ENCODE measurements at regions not wholly inside any gene's neighbourhood (a gene's known extent, or its start where the extent isn't known, plus 50 kb on each side); places are given as distances from the start of the nearest gene placed in this dataset.
A peak's percentile ranks its signal among the peaks of the same experiment; 100 is the strongest.

DNA sequence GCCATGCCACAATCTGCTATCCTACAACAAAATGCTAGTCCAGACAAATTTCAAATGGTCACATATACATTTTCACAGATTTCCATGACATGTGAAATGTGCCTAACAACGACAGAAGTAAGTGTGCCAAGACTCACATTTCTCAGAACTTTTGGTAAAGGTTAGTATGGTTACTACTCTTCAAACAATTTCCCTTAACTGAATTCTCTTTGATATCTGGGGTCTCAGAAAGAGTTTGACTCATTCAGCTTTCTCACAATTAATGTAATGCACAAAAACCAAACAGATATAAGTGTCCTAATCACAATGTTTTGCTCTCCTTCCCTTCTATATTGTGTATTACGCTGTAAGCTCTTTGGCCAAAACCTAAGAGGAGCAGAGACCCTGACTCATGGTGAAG lies 122.4 kb upstream of the LEF1 start:
- H3K4me3 ChIP-seq (ENCODE audit: low read depth, low read length): no peak overlapping the region
- DNase-seq (ENCODE audit: low read depth): no peak
- TF ChIP-seq, protein P1, sequence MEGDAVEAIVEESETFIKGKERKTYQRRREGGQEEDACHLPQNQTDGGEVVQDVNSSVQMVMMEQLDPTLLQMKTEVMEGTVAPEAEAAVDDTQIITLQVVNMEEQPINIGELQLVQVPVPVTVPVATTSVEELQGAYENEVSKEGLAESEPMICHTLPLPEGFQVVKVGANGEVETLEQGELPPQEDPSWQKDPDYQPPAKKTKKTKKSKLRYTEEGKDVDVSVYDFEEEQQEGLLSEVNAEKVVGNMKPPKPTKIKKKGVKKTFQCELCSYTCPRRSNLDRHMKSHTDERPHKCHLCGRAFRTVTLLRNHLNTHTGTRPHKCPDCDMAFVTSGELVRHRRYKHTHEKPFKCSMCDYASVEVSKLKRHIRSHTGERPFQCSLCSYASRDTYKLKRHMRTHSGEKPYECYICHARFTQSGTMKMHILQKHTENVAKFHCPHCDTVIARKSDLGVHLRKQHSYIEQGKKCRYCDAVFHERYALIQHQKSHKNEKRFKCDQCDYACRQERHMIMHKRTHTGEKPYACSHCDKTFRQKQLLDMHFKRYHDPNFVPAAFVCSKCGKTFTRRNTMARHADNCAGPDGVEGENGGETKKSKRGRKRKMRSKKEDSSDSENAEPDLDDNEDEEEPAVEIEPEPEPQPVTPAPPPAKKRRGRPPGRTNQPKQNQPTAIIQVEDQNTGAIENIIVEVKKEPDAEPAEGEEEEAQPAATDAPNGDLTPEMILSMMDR (conservative IDR thresholded peaks at IDR 0.05; ENCODE audit: low read depth, low read length): no peak

DNA sequence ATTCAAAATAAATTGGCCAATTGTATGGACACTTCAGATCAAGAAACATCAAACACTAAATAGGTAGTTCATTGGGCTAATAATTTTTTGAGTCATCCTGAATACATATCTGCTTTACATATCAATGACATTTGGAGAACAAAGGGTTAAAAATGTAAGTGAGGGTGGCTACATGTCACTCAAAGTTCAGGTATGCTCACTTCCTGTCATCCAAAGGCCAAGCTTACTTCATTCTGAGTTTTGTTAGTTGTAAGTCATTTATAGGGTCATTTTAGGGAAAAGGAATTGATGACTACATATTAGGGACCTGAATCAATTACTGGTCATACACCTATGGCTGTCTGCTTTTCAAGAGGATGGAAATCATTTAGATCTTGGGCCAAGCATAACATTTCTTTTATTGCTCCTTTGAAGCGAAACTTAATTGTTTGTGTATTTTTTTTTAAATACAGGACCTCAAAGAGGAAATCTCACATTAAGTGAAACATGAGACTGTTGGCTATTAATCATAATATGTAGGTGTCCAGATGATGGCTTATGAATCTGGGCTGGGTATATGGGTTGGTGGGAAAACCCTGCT lies 119.2 kb upstream of the LEF1 start:
- no peak overlapping the region for H3K4me3 ChIP-seq (ENCODE audit: low read depth, low read length)
- TF ChIP-seq, protein P1 (conservative IDR thresholded peaks at IDR 0.05; ENCODE audit: low read depth, low read length): no peak
- no peak for DNase-seq (ENCODE audit: low read depth)

DNA sequence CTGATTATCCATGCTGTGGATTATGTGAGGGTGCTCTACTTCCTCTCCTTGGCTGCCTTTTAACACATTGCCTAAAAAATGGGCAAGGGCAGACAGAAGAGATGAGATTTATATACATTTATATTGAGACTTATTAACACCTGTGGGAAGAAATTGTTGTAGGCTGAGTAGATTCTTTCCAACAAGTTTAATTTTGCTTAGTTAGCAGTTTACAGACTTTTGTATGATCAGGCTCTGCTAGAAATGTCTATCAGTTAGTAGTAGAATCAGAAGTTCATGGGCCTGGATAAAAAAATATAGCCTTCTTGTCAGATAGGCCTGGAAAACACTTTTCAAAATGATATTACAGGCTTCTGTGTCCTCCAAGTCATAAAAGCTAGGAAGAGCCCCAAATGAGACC lies 111.3 kb upstream of the LEF1 start:
- H3K4me3 ChIP-seq (ENCODE audit: low read depth, low read length): no peak overlapping the region
- DNase-seq (ENCODE audit: low read depth): no peak

DNA sequence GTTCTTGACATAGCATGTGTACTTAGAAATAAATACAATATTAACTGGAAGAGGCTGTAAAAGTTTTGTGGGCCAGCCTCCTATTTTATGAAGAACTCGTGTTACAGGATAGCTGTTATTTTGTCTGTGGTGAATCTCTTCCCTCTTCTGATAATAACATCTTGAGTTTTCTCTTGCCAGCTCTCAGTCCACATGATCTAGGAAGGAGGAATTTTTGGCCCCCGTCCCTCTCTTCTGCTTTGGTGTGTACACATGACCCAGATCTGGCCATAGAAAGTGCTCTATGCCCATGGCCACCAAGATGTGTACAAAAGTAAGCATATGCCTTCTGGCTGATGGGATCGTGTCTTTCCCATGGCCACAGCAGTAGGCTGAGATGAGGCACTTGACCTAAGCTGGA lies 108.0 kb upstream of the LEF1 start:
- H3K4me3 ChIP-seq (ENCODE audit: low read depth, low read length): no peak overlapping the region
- TF ChIP-seq, protein P1 (conservative IDR thresholded peaks at IDR 0.05; ENCODE audit: low read depth, low read length): no peak
- DNase-seq (ENCODE audit: low read depth): peak; percentile 4

More for the DNA sequence above, 111.3 kb upstream of the LEF1 start:
- TF ChIP-seq, protein P1 (conservative IDR thresholded peaks at IDR 0.05; ENCODE audit: low read depth, low read length): no peak

DNA sequence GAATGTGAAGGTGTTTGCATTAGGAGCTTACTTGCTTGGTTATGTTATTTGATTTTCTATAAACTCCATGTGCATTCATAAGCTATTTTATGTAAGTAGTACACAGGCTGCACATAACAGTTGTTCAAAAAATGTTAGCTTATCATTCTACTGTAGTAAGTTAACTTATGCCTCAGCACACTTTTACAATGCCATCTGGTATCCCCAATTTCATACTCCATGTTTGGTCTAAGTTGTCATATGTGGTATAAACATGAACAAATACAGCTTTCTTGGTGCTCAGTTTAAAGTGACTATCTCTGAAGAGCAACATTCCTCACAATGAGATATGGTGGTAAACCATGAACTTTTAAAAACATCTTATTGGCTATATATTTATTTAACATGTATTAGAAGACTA lies 104.3 kb upstream of the LEF1 start:
- TF ChIP-seq, protein P1 (conservative IDR thresholded peaks at IDR 0.05; ENCODE audit: low read depth, low read length): no peak
- no peak overlapping the region for H3K4me3 ChIP-seq (ENCODE audit: low read depth, low read length)
- DNase-seq (ENCODE audit: low read depth): peak; percentile 2

DNA sequence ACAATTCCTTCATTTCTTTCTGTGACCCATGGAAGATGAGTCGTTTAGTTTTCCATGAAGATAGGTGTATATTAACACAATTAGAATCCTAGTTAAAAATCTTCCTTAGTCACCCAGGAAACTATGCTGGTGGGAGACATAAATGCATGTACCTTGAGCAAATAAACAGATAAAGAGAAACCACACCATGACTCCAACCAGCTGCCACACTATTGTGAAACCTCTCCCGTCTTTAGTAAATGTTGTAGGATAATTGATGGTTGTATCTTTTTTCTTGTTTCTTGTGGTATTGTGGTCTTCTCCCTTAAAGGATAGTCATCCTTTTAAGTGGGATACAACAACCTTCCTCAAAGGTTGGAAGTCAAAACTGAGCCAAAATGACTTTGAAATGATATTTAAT lies 103.8 kb upstream of the LEF1 start:
- TF ChIP-seq, protein P1 (conservative IDR thresholded peaks at IDR 0.05; ENCODE audit: low read depth, low read length): no peak
- peak; percentile 72 for DNase-seq (ENCODE audit: low read depth)
- no peak overlapping the region for H3K4me3 ChIP-seq (ENCODE audit: low read depth, low read length)

DNA sequence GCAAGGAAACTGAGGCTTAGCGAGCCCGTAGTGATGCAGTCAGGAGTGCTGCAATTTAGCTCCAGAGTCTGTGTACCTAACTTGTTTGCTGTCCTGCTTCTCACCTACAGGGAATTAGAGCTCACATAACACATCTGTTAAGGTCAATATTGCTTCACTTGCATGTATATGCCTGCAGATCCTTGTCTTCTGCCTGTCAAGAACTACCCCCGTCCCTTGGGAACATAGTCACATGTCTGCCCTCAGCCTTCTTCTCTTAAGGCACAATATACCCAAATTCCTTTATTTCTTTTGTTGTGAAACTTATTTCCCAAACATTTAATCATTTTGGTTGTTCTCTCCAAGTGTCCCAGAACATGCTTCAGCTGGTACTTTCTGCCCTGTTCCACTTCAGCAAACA lies 103.3 kb upstream of the LEF1 start:
- peak; percentile 56 for DNase-seq (ENCODE audit: low read depth)
- TF ChIP-seq, protein P1 (conservative IDR thresholded peaks at IDR 0.05; ENCODE audit: low read depth, low read length): no peak
- H3K4me3 ChIP-seq (ENCODE audit: low read depth, low read length): no peak overlapping the region
